T-cell (primary cell): ENCODE measurements at regions not wholly inside any gene's neighbourhood (a gene's known extent, or its start where the extent isn't known, plus 50 kb on each side); places are given as distances from the start of the nearest gene placed in this dataset.
A peak's percentile ranks its signal among the peaks of the same experiment; 100 is the strongest.

Experiments
- ATAC-seq, 4 experiments: fragments of 200-7000 bp in 3 of 4; fragments of 150-1000 bp in 1 of 4; cut with Tn5 transposase; replicated peaks in 1 of 4; 1 replicate in 3 of 4; 2 replicates in 1 of 4; pipeline ENCODE4 v1.10.0; 2021; ENCODE audit warnings: moderate library complexity in 3 of 4, mild to moderate bottlenecking in 2 of 4, moderate number of reproducible peaks in 1 of 4
- CTCF ChIA-PET, 2 donors: fragments of 300-600 bp; sonication (Branson Sonifier 250); formaldehyde crosslinking; loops; one replicate each; lab custom pipeline; 2022; ENCODE audit warnings: antibody characterized with exemption in 2 of 2; lab: Charles Lee
- POLR2A ChIA-PET, 2 donors: fragments of 300-600 bp; sonication (Branson Sonifier 250); formaldehyde crosslinking; loops; one replicate each; lab custom pipeline; 2022; ENCODE audit warnings: antibody characterized with exemption in 2 of 2; lab: Charles Lee
- DNase-seq, 35 experiments: peaks; one replicate each; pipeline versions ENCODE4 v3.0.0 to v3.0.0-alpha.2; 2013 to 2023
- H3K27ac ChIP-seq: one replicate; pipeline ENCODE4 v1.5.1; 2013; ENCODE audit warnings: low read length
- H3K27me3 ChIP-seq, 2 experiments: replicated peaks in 1 of 2; 1 replicate in 1 of 2; 2 replicates in 1 of 2; pipeline versions ENCODE4 v1.6.1 to v1.7.0; 2013; ENCODE audit warnings: low read length in 1 of 2, mixed read lengths in 1 of 2; ENCODE audit not compliant: control insufficient read depth in 2 of 2, insufficient read depth in 2 of 2; ENCODE audit errors: extremely low read depth in 1 of 2
- H3K36me3 ChIP-seq, 2 donors: 1 replicate in 1 of 2; 2 replicates in 1 of 2; pipeline versions ENCODE4 v1.6.1 to v1.7.0; 2013; ENCODE audit warnings: low read length in 1 of 2; ENCODE audit not compliant: control insufficient read depth in 2 of 2, insufficient read depth in 1 of 2; ENCODE audit errors: extremely low read depth in 1 of 2
- H3K4me1 ChIP-seq, 2 experiments: 1 replicate in 1 of 2; 2 replicates in 1 of 2; pipeline versions ENCODE4 v1.6.1 to v1.7.0; 2013; ENCODE audit warnings: low read length in 2 of 2, mixed read lengths in 1 of 2; ENCODE audit not compliant: insufficient read depth in 2 of 2, control insufficient read depth in 1 of 2; ENCODE audit errors: extremely low read depth in 1 of 2
- H3K4me3 ChIP-seq, 2 donors: 1 replicate in 1 of 2; 2 replicates in 1 of 2; pipeline versions ENCODE4 v1.5.1 to v1.7.0; 2013; ENCODE audit warnings: mild to moderate bottlenecking in 2 of 2, low read length in 1 of 2, moderate library complexity in 1 of 2; ENCODE audit not compliant: control insufficient read depth in 1 of 2; ENCODE audit errors: extremely low read depth in 1 of 2
- H3K9me3 ChIP-seq: 2 replicates; pipeline ENCODE4 v1.7.0; 2013
- H3K27ac Mint-ChIP-seq, 2 donors: one replicate each; pipeline ENCODE4 v1.8.0; 2020 to 2021; ENCODE audit warnings: mild to moderate bottlenecking in 2 of 2, mixed read lengths in 2 of 2
- H3K27me3 Mint-ChIP-seq, 2 donors: one replicate each; pipeline ENCODE4 v1.8.0; 2021 to 2022; ENCODE audit warnings: mixed read lengths in 2 of 2
- H3K36me3 Mint-ChIP-seq: one replicate; pipeline ENCODE4 v1.8.0; 2021; ENCODE audit warnings: mixed read lengths
- H3K4me1 Mint-ChIP-seq, 3 donors: one replicate each; pipeline ENCODE4 v1.8.0; 2020 to 2022; ENCODE audit warnings: mixed read lengths in 3 of 3, mild to moderate bottlenecking in 1 of 3
- H3K4me3 Mint-ChIP-seq, 3 donors: one replicate each; pipeline ENCODE4 v1.8.0; 2020 to 2022; ENCODE audit warnings: mild to moderate bottlenecking in 3 of 3, mixed read lengths in 3 of 3, moderate library complexity in 3 of 3
- H3K9me3 Mint-ChIP-seq, 3 donors: one replicate each; pipeline ENCODE4 v1.8.0; 2020 to 2022; ENCODE audit warnings: mixed read lengths in 3 of 3
- WGBS: methylation state at CpG from one replicate; pipeline ENCODE4 v1.1.5; 2013; ENCODE audit warnings: missing lambda C conversion rate; ENCODE audit not compliant: insufficient coverage; 5-methylcytosine and 5-hydroxymethylcytosine counted together

GRCh38 chr7:17130281-17131059 is 168.0 kb upstream of the AHR start:
- Mint-ChIP-seq H3K36me3 (no peaks in the 10 kb centered on the region), H3K27ac (peak overlapping the region in 1 of 2 donors; percentile 8), H3K27me3 (no peaks in the 10 kb centered on the region), H3K4me1 (peaks cover 19 to 38% (median 23%) of the 10 kb centered on the region in 3 donors), H3K9me3 (peaks cover 0 to 4% (median 0%) of the 10 kb centered on the region in 3 donors), H3K4me3 (peak overlapping the region in 1 of 3 donors; percentile 36)
- Histone ChIP-seq H3K9me3 (no peaks in the 10 kb centered on the region), H3K4me1 (no peaks in the 10 kb centered on the region), H3K27ac (no peak overlapping the region), H3K4me3 (no peak overlapping the region), H3K36me3 (no peaks in the 10 kb centered on the region), H3K27me3 (no peaks in the 10 kb centered on the region)
- no CpG with 5 or more reads among the region's 5 CpGs for WGBS
- CTCF ChIA-PET: interaction anchor here in 1 of 2 donors (0.7 kb wide), 1 partner anchor 8 kb away, joined by 3 read pairs; no protein-coding TSS in a partner anchor
- DNase-seq: no peak
- POLR2A ChIA-PET: interaction anchor here in 1 of 2 donors (1.2 kb wide), 1 partner anchor 146 kb away, joined by 3 read pairs; no protein-coding TSS in a partner anchor
- no peak for ATAC-seq

- 93% methylated on average over 4 of the region's 5 CpGs for WGBS
- Mint-ChIP-seq H3K36me3 (no peaks in the 10 kb centered on the region), H3K4me1 (peaks cover 22 to 37% (median 25%) of the 10 kb centered on the region in 3 donors)
Observed at GRCh38 chr7:17131060-17131345, 167.4 kb upstream of the AHR start.

GRCh38 chr7:17131983-17132655 is 166.3 kb upstream of the AHR start:
- Histone ChIP-seq H3K4me1 (peaks cover 0 to 2% of the 10 kb centered on the region in 2 experiments), H3K9me3 (no peaks in the 10 kb centered on the region), H3K4me3 (no peak overlapping the region), H3K36me3 (no peaks in the 10 kb centered on the region), H3K27ac (no peak overlapping the region), H3K27me3 (no peaks in the 10 kb centered on the region)
- WGBS: no CpG with 5 or more reads among the region's 6 CpGs
- Mint-ChIP-seq H3K36me3 (no peaks in the 10 kb centered on the region), H3K27me3 (no peaks in the 10 kb centered on the region), H3K27ac (no peak overlapping the region), H3K4me3 (no peak overlapping the region), H3K4me1 (peaks cover 16 to 37% (median 24%) of the 10 kb centered on the region in 3 donors), H3K9me3 (no peaks in the 10 kb centered on the region)
- POLR2A ChIA-PET: interaction anchor here (0.6 kb wide), 2 partner anchors 8 to 247 kb away, joined by 3 read pairs; no protein-coding TSS in a partner anchor
- no peak for ATAC-seq
- DNase-seq: no peak
- CTCF ChIA-PET: no interaction called here

More at GRCh38 chr7:17131060-17131345, 167.4 kb upstream of the AHR start:
- Histone ChIP-seq H3K36me3 (no peaks in the 10 kb centered on the region), H3K27me3 (no peaks in the 10 kb centered on the region), H3K27ac (no peak overlapping the region), H3K4me1 (no peaks in the 10 kb centered on the region), H3K9me3 (no peaks in the 10 kb centered on the region), H3K4me3 (no peak overlapping the region)
- CTCF ChIA-PET: interaction anchor here in 1 of 2 donors (0.6 kb wide), 1 partner anchor 53 kb away, joined by 4 read pairs; no protein-coding TSS in a partner anchor
- Mint-ChIP-seq H3K27ac (no peak overlapping the region), H3K27me3 (no peaks in the 10 kb centered on the region), H3K9me3 (peaks cover 0 to 4% (median 0%) of the 10 kb centered on the region in 3 donors), H3K4me3 (peak overlapping the region in 1 of 3 donors; percentile 36)
- POLR2A ChIA-PET: no interaction called here
- no peak for DNase-seq
- ATAC-seq: no peak

- Mint-ChIP-seq H3K27me3 (no peaks in the 10 kb centered on the region), H3K36me3 (no peaks in the 10 kb centered on the region), H3K9me3 (no peaks in the 10 kb centered on the region), H3K27ac (no peak overlapping the region), H3K4me3 (no peak overlapping the region), H3K4me1 (peaks cover 17 to 38% (median 26%) of the 10 kb centered on the region in 3 donors)
- H3K36me3 ChIP-seq: no peaks in the 10 kb centered on the region
- no peak overlapping the region for H3K27ac ChIP-seq
- no CpG with 5 or more reads among the region's 3 CpGs for WGBS
- ATAC-seq (no peak), DNase-seq (no peak)
- H3K9me3 ChIP-seq: no peaks in the 10 kb centered on the region
- H3K27me3 ChIP-seq: no peaks in the 10 kb centered on the region
- ChIA-PET POLR2A (no interaction called here), CTCF (no interaction called here)
- H3K4me3 ChIP-seq: no peak overlapping the region
- H3K4me1 ChIP-seq: peaks cover 0 to 4% of the 10 kb centered on the region in 2 experiments
Observed at GRCh38 chr7:17132726-17133125, 165.7 kb upstream of the AHR start.

GRCh38 chr7:17133977-17134376 is 164.5 kb upstream of the AHR start:
- peaks cover 3 to 15% of the 10 kb centered on the region in 2 experiments for H3K4me1 ChIP-seq
- Mint-ChIP-seq H3K4me1 (peaks cover 30 to 50% (median 39%) of the 10 kb centered on the region in 3 donors), H3K36me3 (no peaks in the 10 kb centered on the region), H3K27me3 (no peaks in the 10 kb centered on the region), H3K27ac (peak overlapping the region in 1 of 2 donors; percentile 9), H3K4me3 (no peak overlapping the region), H3K9me3 (no peaks in the 10 kb centered on the region)
- no peaks in the 10 kb centered on the region for H3K36me3 ChIP-seq
- 100% methylated on average over 1 of the region's 1 CpG for WGBS
- H3K9me3 ChIP-seq: no peaks in the 10 kb centered on the region
- no peak for ATAC-seq
- no peak for DNase-seq
- no peaks in the 10 kb centered on the region for H3K27me3 ChIP-seq
- ChIA-PET POLR2A (no interaction called here), CTCF (no interaction called here)
- no peak overlapping the region for H3K4me3 ChIP-seq
- no peak overlapping the region for H3K27ac ChIP-seq

GRCh38 chr7:17134786-17135185 is 163.7 kb upstream of the AHR start:
- H3K4me1 Mint-ChIP-seq: peaks cover 38 to 58% (median 47%) of the 10 kb centered on the region in 3 donors
- Histone ChIP-seq H3K27ac (no peak overlapping the region), H3K36me3 (no peaks in the 10 kb centered on the region), H3K4me3 (no peak overlapping the region), H3K9me3 (no peaks in the 10 kb centered on the region), H3K27me3 (no peaks in the 10 kb centered on the region), H3K4me1 (peaks cover 3 to 23% of the 10 kb centered on the region in 2 experiments)
- no peaks in the 10 kb centered on the region for H3K27me3 Mint-ChIP-seq
- no peaks in the 10 kb centered on the region for H3K9me3 Mint-ChIP-seq
- no peaks in the 10 kb centered on the region for H3K36me3 Mint-ChIP-seq
- no CpG with 5 or more reads among the region's 1 CpG for WGBS
- ChIA-PET CTCF (no interaction called here), POLR2A (no interaction called here)
- no peak overlapping the region for H3K4me3 Mint-ChIP-seq
- DNase-seq: no peak
- peak overlapping the region in 1 of 2 donors; percentile 7 for H3K27ac Mint-ChIP-seq
- no peak for ATAC-seq
